CD4-positive, alpha-beta T cell (primary cell): ENCODE measurements at regions not wholly inside any gene's neighbourhood (a gene's known extent, or its start where the extent isn't known, plus 50 kb on each side); places are given as distances from the start of the nearest gene placed in this dataset.

ENCODE experiments used
- ATAC-seq: fragments of 200-7000 bp; cut with Tn5 transposase; one replicate; pipeline ENCODE4 v1.10.0; 2022; ENCODE audit warnings: mild to moderate bottlenecking; ENCODE audit not compliant: poor library complexity
- CTCF ChIA-PET: fragments of 350-600 bp; sonication (Branson Sonifier 250); formaldehyde crosslinking; loops from one replicate; lab custom pipeline; 2021; ENCODE audit warnings: antibody characterized with exemption, inconsistent platforms; lab: Charles Lee
- POLR2A ChIA-PET: fragments of 350-600 bp; sonication (Branson Sonifier 250); formaldehyde crosslinking; loops from one replicate; lab custom pipeline; 2021; ENCODE audit warnings: antibody characterized with exemption, inconsistent platforms; lab: Charles Lee
- DNase-seq, 14 experiments: peaks; one replicate each; pipeline ENCODE4 v3.0.0-alpha.2; 2013 to 2020; ENCODE audit warnings: mixed read lengths in 2 of 14
- H3K27ac ChIP-seq, 2 donors: one replicate each; pipeline versions ENCODE4 v1.5.1 to v1.7.0; 2013; ENCODE audit warnings: low read length in 2 of 2, low read depth in 1 of 2, mild to moderate bottlenecking in 1 of 2
- H3K27me3 ChIP-seq, 2 experiments: 1 replicate in 1 of 2; 2 replicates in 1 of 2; pipeline versions ENCODE4 v1.6.1 to v1.7.0; 2013; ENCODE audit warnings: low read length in 2 of 2, control low read depth in 1 of 2, mild to moderate bottlenecking in 1 of 2, moderate library complexity in 1 of 2; ENCODE audit not compliant: insufficient read depth in 2 of 2, control insufficient read depth in 1 of 2
- H3K36me3 ChIP-seq: one replicate; pipeline ENCODE4 v1.6.1; 2013; ENCODE audit warnings: low read length, control low read depth; ENCODE audit not compliant: insufficient read depth
- H3K4me1 ChIP-seq: one replicate; pipeline ENCODE4 v1.6.1; 2013; ENCODE audit warnings: low read length, control low read depth; ENCODE audit not compliant: insufficient read depth
- H3K4me3 ChIP-seq: one replicate; pipeline ENCODE4 v1.5.1; 2013; ENCODE audit warnings: mild to moderate bottlenecking, low read length, moderate library complexity
- H3K9me3 ChIP-seq, 2 experiments: 1 replicate in 1 of 2; 2 replicates in 1 of 2; pipeline versions ENCODE4 v1.6.1 to v1.7.0; 2013; ENCODE audit warnings: low read length in 2 of 2, mild to moderate bottlenecking in 2 of 2, control low read depth in 1 of 2, moderate library complexity in 1 of 2; ENCODE audit not compliant: control insufficient read depth in 1 of 2, insufficient read depth in 1 of 2
- H3K27ac Mint-ChIP-seq: one replicate; pipeline ENCODE4 v1.8.0; 2020; ENCODE audit warnings: mixed read lengths
- H3K27me3 Mint-ChIP-seq: one replicate; pipeline ENCODE4 v1.8.0; 2021; ENCODE audit warnings: mixed read lengths
- H3K36me3 Mint-ChIP-seq: one replicate; pipeline ENCODE4 v1.8.0; 2021; ENCODE audit warnings: low read depth, mixed read lengths
- H3K4me1 Mint-ChIP-seq: one replicate; pipeline ENCODE4 v1.8.0; 2021; ENCODE audit warnings: low read depth, mixed read lengths
- H3K4me3 Mint-ChIP-seq: one replicate; pipeline ENCODE4 v1.8.0; 2020; ENCODE audit warnings: mild to moderate bottlenecking, mixed read lengths
- H3K9me3 Mint-ChIP-seq: one replicate; pipeline ENCODE4 v1.8.0; 2020; ENCODE audit warnings: mixed read lengths
- intact Hi-C, 2 experiments: fragments of 100-400 bp; cut with DNase I in 1 of 2; cut with micrococcal nuclease in 1 of 2; formaldehyde crosslinking; loops; one replicate each; pipeline versions ENCODE4 v1.15.1 to v1.9.0; 2023 to 2025; cut with DNase I, micrococcal nuclease
- TF ChIP-seq, protein P1 (sequence below): fragments of 200-600 bp; IDR thresholded peaks from one replicate; pipeline ENCODE4 v1.8.0; 2022; ENCODE audit warnings: antibody characterized with exemption, mild to moderate bottlenecking

DNA sequence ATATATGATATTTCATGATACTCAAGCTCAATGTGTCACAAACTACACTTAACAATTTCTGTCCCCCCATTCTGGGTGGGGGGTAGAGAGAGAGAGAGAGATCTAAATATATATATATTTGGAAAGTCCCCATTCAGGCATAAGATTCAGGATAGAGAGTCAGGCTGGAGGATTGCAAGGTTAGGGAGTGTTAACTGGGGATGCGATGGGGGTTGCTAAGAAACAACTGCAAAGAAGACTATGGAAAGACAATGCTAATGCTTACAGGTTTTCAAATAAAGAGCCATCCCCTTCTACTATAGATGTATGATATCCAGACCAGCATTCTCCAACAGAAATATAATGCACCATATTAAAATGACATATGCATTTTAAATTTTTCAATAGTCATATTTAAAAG lies 79.2 kb upstream of the OR5AK2 start:
- no peaks in the 10 kb centered on the region for H3K27me3 Mint-ChIP-seq
- H3K9me3 Mint-ChIP-seq, result no peaks in the 10 kb centered on the region
- Histone ChIP-seq H3K27me3 (no peaks in the 10 kb centered on the region), H3K9me3 (no peaks in the 10 kb centered on the region), H3K36me3 (no peaks in the 10 kb centered on the region), H3K27ac (no peak overlapping the region), H3K4me3 (no peak overlapping the region), H3K4me1 (no peaks in the 10 kb centered on the region)
- ChIA-PET POLR2A (no interaction called here), CTCF (no interaction called here)
- DNase-seq, result no peak
- no peak overlapping the region for H3K27ac Mint-ChIP-seq
- no peak for ATAC-seq
- TF ChIP-seq, protein P1, sequence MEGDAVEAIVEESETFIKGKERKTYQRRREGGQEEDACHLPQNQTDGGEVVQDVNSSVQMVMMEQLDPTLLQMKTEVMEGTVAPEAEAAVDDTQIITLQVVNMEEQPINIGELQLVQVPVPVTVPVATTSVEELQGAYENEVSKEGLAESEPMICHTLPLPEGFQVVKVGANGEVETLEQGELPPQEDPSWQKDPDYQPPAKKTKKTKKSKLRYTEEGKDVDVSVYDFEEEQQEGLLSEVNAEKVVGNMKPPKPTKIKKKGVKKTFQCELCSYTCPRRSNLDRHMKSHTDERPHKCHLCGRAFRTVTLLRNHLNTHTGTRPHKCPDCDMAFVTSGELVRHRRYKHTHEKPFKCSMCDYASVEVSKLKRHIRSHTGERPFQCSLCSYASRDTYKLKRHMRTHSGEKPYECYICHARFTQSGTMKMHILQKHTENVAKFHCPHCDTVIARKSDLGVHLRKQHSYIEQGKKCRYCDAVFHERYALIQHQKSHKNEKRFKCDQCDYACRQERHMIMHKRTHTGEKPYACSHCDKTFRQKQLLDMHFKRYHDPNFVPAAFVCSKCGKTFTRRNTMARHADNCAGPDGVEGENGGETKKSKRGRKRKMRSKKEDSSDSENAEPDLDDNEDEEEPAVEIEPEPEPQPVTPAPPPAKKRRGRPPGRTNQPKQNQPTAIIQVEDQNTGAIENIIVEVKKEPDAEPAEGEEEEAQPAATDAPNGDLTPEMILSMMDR, result no peak
- H3K4me1 Mint-ChIP-seq, result no peaks in the 10 kb centered on the region
- intact Hi-C loops, result no loop called here
- H3K4me3 Mint-ChIP-seq, result no peak overlapping the region
- no peaks in the 10 kb centered on the region for H3K36me3 Mint-ChIP-seq

DNA sequence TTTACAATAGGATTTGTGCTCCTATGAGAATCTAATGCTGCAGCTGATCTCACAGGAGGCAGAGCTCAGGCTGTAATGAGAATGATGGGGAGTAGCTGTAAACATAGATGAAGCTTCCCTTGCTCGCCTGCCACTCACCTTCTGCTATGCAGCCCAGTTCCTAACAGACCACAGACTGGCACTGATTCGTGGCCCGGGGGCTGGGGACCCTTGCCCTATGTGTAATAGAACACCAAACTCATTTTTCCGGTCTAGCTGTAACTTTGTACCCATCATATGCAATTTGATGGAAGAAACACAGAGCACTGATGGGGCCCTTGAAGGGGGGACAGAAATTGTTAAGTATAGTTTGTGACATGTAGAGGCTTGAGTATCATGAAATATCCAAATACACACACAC lies 79.6 kb upstream of the OR5AK2 start:
- CTCF ChIA-PET, result no interaction called here
- no peaks in the 10 kb centered on the region for H3K9me3 ChIP-seq
- Mint-ChIP-seq H3K9me3 (no peaks in the 10 kb centered on the region), H3K36me3 (no peaks in the 10 kb centered on the region), H3K27ac (no peak overlapping the region), H3K4me1 (no peaks in the 10 kb centered on the region), H3K27me3 (no peaks in the 10 kb centered on the region), H3K4me3 (no peak overlapping the region)
- no peak overlapping the region for H3K27ac ChIP-seq
- no peaks in the 10 kb centered on the region for H3K4me1 ChIP-seq
- DNase-seq (no peak), ATAC-seq (no peak)
- POLR2A ChIA-PET, result no interaction called here
- H3K4me3 ChIP-seq, result no peak overlapping the region
- TF ChIP-seq, protein P1, result no peak
- intact Hi-C loops, result no loop called here
- no peaks in the 10 kb centered on the region for H3K27me3 ChIP-seq
- no peaks in the 10 kb centered on the region for H3K36me3 ChIP-seq

DNA sequence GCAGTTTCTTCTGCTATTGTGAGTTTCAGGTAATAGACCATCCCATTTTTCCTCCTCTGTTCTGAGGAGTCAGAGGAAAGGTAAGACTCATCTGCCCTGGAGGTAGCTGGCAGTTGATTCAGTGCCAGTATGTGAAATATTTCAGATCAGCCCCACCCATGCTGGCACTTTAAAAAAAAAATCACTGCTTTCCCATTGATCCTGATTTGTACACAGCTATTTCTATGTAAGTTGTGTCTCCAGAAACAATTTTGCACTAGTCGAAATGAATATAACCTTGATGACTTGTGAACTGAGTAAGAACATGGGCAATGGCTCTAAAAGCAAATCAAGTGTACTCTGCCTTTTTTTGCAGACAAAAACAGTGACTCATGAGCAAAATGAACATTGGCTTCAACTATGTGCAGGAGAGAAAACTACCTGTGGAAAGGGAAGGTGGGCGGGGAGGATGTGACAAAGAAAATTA lies 82.0 kb upstream of the OR5AK2 start:
- Histone ChIP-seq H3K36me3 (no peaks in the 10 kb centered on the region), H3K27me3 (no peaks in the 10 kb centered on the region), H3K4me3 (no peak overlapping the region), H3K4me1 (no peaks in the 10 kb centered on the region), H3K9me3 (no peaks in the 10 kb centered on the region), H3K27ac (no peak overlapping the region)
- ChIA-PET POLR2A (no interaction called here), CTCF (no interaction called here)
- no peak for DNase-seq
- intact Hi-C loops, result no loop called here
- H3K4me1 Mint-ChIP-seq, result no peaks in the 10 kb centered on the region
- no peaks in the 10 kb centered on the region for H3K36me3 Mint-ChIP-seq
- TF ChIP-seq, protein P1, result no peak
- H3K27ac Mint-ChIP-seq, result no peak overlapping the region
- no peak for ATAC-seq
- H3K9me3 Mint-ChIP-seq, result peaks cover 2% of the 10 kb centered on the region
- H3K4me3 Mint-ChIP-seq, result no peak overlapping the region
- H3K27me3 Mint-ChIP-seq, result no peaks in the 10 kb centered on the region
